ENCODE measurements at regions not wholly inside any gene's neighbourhood (a gene's known extent, or its start where the extent isn't known, plus 50 kb on each side); places are given as distances from the start of the nearest gene placed in this dataset.

DNA sequence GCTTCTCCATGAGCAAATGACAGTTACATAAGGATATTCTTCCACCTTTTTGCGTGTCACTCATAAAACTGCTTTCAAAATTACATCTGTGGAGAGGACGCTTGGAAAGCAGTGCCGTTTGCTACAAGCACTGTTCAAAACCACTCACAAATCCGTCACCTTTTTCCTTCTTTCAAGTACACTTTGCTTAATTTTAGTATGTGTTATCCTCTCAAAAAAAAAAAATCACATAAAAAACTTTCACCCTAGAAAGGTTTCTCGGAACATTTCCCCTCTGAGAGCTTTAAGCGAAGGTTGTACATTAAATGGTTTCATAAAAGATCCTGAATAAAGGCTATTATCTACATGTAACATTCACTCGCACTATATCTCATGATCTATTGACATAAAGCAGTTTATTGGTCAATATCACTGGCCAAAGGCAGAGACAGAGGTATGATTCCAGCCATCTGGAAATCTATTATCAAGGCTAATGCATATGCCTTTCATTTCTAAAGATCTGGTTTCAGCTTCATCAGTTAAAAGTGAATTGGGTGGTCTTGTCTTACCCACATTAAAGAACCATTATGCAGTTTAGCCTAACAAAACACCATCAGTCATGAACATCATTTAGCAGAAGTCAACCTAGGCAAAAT lies 163.6 kb downstream of the ENC1 start:
- Histone ChIP-seq H2AFZ (ENCODE audit: low read depth, low read length, poor library complexity, severe bottlenecking) (no peak overlapping the region), H3K9ac (ENCODE audit: low read length) (no peak overlapping the region), H3K4me2 (ENCODE audit: low read length) (no peak overlapping the region), H3K4me1 (ENCODE audit: control insufficient read depth in 1 of 2, insufficient read depth in 2 of 2, low read length in 2 of 2) (no peaks in the 10 kb centered on the region), H3K9me2 (ENCODE audit: insufficient read depth) (no peaks in the 10 kb centered on the region), H3K27ac (ENCODE audit: low read depth, low read length) (no peak overlapping the region), H3K36me3 (ENCODE audit: control insufficient read depth in 1 of 2, insufficient read depth in 2 of 2, low read length in 2 of 2) (no peaks in the 10 kb centered on the region), H3K9me3 (ENCODE audit: control insufficient read depth in 1 of 2, insufficient read depth in 1 of 2, low read depth in 1 of 2, low read length in 2 of 2) (no peaks in the 10 kb centered on the region), H4K20me1 (ENCODE audit: insufficient read depth) (no peaks in the 10 kb centered on the region), H3K4me3 (replicated peaks in 1 of 2; ENCODE audit: low read depth in 1 of 2, low read length in 2 of 2) (no peak overlapping the region), H3K79me2 (ENCODE audit: insufficient read depth, low read length) (no peaks in the 10 kb centered on the region), H3K27me3 (ENCODE audit: insufficient read depth, low read length) (no peaks in the 10 kb centered on the region)
- ChIA-PET POLR2A (no interaction called here), CTCF (no interaction called here), RAD21 (ENCODE audit: low non-redundant PET in 1 of 2, low total read pairs in 2 of 2, uncharacterized antibody in 2 of 2, unreplicated experiment in 2 of 2) (no interaction called here)
- no peak for TF ChIP-seq RAD21 (IDR thresholded peaks at IDR 0.05; ENCODE audit: low read depth)
- TF ChIP-seq, protein P1, sequence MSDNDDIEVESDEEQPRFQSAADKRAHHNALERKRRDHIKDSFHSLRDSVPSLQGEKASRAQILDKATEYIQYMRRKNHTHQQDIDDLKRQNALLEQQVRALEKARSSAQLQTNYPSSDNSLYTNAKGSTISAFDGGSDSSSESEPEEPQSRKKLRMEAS (IDR thresholded peaks at IDR 0.05) = no peak
- no peak for TF ChIP-seq EGR1 (IDR thresholded peaks at IDR 0.05; ENCODE audit: low read depth)
- TF ChIP-seq, protein P2, sequence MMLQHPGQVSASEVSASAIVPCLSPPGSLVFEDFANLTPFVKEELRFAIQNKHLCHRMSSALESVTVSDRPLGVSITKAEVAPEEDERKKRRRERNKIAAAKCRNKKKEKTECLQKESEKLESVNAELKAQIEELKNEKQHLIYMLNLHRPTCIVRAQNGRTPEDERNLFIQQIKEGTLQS (IDR thresholded peaks at IDR 0.05) = no peak
- no peak for TF ChIP-seq SRF (IDR thresholded peaks at IDR 0.05; ENCODE audit: low read depth)
- no peak for TF ChIP-seq ELF1 (IDR thresholded peaks at IDR 0.05; ENCODE audit: borderline replicate concordance, low read depth)
- no peak for TF ChIP-seq YY1 (IDR thresholded peaks at IDR 0.05; ENCODE audit: extremely low read depth, insufficient replicate concordance, low read depth, low read length)
- no TSS peak for BruUV-seq (replicated peaks)
- intact Hi-C loops (cut with micrococcal nuclease) = no loop called here
- DNase-seq (ENCODE audit: low read depth, low spot score) (no peak), ATAC-seq (no peak)

DNA sequence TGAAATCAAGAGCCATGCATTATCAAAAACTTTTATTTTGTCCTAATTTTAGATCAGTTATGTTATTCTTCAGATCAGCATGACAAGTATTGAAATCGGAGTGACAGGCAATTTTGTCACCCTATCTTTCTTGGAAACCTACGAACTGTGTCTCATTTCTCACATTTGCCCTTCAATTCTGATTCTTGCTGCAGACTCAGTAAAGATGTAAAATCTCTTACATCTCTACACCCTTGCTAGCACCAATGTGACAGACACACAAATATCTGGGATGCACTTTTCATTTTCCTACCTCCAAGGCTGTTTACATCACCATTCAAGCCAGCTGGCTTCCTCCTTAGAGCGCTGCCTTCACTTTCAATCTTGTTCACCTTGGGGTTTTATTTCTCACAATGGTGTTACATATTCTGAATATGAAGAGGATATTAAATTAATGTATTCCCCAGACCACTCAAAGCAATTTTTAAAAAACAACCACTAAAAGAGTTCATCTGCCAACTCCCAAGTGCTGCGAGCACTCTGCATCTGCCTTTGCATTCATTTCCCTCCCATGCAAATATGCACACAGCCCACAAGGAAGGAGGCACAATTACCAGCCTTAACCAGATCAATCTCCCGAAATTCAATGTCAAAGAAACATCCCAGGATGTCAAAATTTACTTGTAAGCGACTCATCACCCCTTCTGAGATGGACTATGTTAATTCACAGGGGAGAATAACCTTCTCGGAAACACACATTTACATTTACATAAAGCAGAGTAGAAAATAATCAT lies 164.3 kb downstream of the ENC1 start:
- Histone ChIP-seq H3K27ac (ENCODE audit: low read depth, low read length) (no peak overlapping the region), H2AFZ (ENCODE audit: low read depth, low read length, poor library complexity, severe bottlenecking) (no peak overlapping the region), H3K9me3 (ENCODE audit: control insufficient read depth in 1 of 2, insufficient read depth in 1 of 2, low read depth in 1 of 2, low read length in 2 of 2) (no peaks in the 10 kb centered on the region), H3K9ac (ENCODE audit: low read length) (no peak overlapping the region), H3K79me2 (ENCODE audit: insufficient read depth, low read length) (no peaks in the 10 kb centered on the region), H3K36me3 (ENCODE audit: control insufficient read depth in 1 of 2, insufficient read depth in 2 of 2, low read length in 2 of 2) (no peaks in the 10 kb centered on the region), H4K20me1 (ENCODE audit: insufficient read depth) (no peaks in the 10 kb centered on the region), H3K27me3 (ENCODE audit: insufficient read depth, low read length) (no peaks in the 10 kb centered on the region), H3K4me1 (ENCODE audit: control insufficient read depth in 1 of 2, insufficient read depth in 2 of 2, low read length in 2 of 2) (no peaks in the 10 kb centered on the region), H3K9me2 (ENCODE audit: insufficient read depth) (no peaks in the 10 kb centered on the region), H3K4me3 (replicated peaks in 1 of 2; ENCODE audit: low read depth in 1 of 2, low read length in 2 of 2) (no peak overlapping the region), H3K4me2 (ENCODE audit: low read length) (no peak overlapping the region)
- ChIA-PET POLR2A (no interaction called here), RAD21 (ENCODE audit: low non-redundant PET in 1 of 2, low total read pairs in 2 of 2, uncharacterized antibody in 2 of 2, unreplicated experiment in 2 of 2) (no interaction called here), CTCF (no interaction called here)
- BruUV-seq (replicated peaks) = no TSS peak
- ATAC-seq (no peak), DNase-seq (ENCODE audit: low read depth, low spot score) (no peak)
- intact Hi-C loops (cut with micrococcal nuclease) = no loop called here
- TF ChIP-seq RAD21 (IDR thresholded peaks at IDR 0.05; ENCODE audit: low read depth) (no peak), CEBPB (IDR thresholded peaks at IDR 0.05; ENCODE audit: low read depth) (no peak), ZNF274 (IDR thresholded peaks at IDR 0.05; ENCODE audit: low read depth, low read length) (no peak), EGR1 (IDR thresholded peaks at IDR 0.05; ENCODE audit: low read depth) (no peak), ZFX (IDR thresholded peaks at IDR 0.05) (no peak)
- TF ChIP-seq, protein P3, sequence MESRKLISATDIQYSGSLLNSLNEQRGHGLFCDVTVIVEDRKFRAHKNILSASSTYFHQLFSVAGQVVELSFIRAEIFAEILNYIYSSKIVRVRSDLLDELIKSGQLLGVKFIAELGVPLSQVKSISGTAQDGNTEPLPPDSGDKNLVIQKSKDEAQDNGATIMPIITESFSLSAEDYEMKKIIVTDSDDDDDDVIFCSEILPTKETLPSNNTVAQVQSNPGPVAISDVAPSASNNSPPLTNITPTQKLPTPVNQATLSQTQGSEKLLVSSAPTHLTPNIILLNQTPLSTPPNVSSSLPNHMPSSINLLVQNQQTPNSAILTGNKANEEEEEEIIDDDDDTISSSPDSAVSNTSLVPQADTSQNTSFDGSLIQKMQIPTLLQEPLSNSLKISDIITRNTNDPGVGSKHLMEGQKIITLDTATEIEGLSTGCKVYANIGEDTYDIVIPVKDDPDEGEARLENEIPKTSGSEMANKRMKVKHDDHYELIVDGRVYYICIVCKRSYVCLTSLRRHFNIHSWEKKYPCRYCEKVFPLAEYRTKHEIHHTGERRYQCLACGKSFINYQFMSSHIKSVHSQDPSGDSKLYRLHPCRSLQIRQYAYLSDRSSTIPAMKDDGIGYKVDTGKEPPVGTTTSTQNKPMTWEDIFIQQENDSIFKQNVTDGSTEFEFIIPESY (IDR thresholded peaks at IDR 0.05; ENCODE audit: extremely low read depth, insufficient replicate concordance, low read length) = no peak
- TF ChIP-seq, protein P4, sequence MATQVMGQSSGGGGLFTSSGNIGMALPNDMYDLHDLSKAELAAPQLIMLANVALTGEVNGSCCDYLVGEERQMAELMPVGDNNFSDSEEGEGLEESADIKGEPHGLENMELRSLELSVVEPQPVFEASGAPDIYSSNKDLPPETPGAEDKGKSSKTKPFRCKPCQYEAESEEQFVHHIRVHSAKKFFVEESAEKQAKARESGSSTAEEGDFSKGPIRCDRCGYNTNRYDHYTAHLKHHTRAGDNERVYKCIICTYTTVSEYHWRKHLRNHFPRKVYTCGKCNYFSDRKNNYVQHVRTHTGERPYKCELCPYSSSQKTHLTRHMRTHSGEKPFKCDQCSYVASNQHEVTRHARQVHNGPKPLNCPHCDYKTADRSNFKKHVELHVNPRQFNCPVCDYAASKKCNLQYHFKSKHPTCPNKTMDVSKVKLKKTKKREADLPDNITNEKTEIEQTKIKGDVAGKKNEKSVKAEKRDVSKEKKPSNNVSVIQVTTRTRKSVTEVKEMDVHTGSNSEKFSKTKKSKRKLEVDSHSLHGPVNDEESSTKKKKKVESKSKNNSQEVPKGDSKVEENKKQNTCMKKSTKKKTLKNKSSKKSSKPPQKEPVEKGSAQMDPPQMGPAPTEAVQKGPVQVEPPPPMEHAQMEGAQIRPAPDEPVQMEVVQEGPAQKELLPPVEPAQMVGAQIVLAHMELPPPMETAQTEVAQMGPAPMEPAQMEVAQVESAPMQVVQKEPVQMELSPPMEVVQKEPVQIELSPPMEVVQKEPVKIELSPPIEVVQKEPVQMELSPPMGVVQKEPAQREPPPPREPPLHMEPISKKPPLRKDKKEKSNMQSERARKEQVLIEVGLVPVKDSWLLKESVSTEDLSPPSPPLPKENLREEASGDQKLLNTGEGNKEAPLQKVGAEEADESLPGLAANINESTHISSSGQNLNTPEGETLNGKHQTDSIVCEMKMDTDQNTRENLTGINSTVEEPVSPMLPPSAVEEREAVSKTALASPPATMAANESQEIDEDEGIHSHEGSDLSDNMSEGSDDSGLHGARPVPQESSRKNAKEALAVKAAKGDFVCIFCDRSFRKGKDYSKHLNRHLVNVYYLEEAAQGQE (IDR thresholded peaks at IDR 0.05; ENCODE audit: low read depth) = no peak
